ENCODE measurements at regions not wholly inside any gene's neighbourhood (a gene's known extent, or its start where the extent isn't known, plus 50 kb on each side); places are given as distances from the start of the nearest gene placed in this dataset.
A peak's percentile ranks its signal among the peaks of the same experiment; 100 is the strongest.

DNA sequence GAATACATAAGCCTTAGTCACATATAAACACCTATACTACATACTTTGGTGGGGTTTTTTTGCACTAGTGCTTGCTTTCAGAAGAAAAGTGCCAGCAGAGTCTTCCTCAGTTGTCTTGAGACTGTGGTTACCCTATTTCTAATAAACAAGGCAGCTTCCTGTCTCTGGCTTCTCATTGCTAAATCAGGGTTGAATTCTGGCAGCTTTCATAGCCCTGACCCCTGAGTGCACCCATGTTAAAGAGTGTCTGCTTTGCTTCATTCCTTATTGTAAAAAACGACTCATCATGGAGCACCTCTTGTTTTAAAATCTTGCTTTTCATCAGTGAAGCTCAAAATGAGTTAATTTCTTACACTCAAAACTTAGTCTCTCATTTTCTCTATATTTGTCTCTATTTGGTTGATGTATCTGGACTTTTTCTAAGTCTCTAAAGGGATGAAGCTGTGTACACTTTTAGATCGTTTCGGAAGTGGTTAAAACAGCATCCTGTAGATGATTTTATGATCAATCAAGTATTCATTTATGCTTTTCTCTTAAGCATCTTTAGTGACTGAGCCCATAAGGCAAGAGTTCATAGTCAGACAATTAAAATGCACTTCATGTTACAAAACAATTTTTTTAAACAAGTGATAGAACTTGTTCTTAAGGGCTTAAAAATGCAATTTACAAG is 72.1 kb downstream of the KLF12 start:
- ATAC-seq, result peak; percentile 67
- TF ChIP-seq, protein P1, sequence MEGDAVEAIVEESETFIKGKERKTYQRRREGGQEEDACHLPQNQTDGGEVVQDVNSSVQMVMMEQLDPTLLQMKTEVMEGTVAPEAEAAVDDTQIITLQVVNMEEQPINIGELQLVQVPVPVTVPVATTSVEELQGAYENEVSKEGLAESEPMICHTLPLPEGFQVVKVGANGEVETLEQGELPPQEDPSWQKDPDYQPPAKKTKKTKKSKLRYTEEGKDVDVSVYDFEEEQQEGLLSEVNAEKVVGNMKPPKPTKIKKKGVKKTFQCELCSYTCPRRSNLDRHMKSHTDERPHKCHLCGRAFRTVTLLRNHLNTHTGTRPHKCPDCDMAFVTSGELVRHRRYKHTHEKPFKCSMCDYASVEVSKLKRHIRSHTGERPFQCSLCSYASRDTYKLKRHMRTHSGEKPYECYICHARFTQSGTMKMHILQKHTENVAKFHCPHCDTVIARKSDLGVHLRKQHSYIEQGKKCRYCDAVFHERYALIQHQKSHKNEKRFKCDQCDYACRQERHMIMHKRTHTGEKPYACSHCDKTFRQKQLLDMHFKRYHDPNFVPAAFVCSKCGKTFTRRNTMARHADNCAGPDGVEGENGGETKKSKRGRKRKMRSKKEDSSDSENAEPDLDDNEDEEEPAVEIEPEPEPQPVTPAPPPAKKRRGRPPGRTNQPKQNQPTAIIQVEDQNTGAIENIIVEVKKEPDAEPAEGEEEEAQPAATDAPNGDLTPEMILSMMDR (IDR thresholded peaks at IDR 0.05), result no peak
- Mint-ChIP-seq H3K36me3 (ENCODE audit: low read depth) (peaks cover 23% of the 10 kb centered on the region), H3K4me3 (peak overlapping the region; percentile 56), H3K27ac (peak overlapping the region; percentile 80), H3K9me3 (peaks cover 3% of the 10 kb centered on the region), H3K27me3 (no peaks in the 10 kb centered on the region), H3K4me1 (ENCODE audit: low read depth) (peaks cover 82% of the 10 kb centered on the region)
- ChIA-PET POLR2A (interaction anchor here (0.6 to 1.5 kb wide), 4 partner anchors 13 to 72 kb away, joined by 3 to 7 read pairs (median 4); partner anchors contain the start of gene KLF12), CTCF (interaction anchor here (0.6 to 1.9 kb wide), 6 partner anchors 13 to 294 kb away, joined by 3 to 6 read pairs (median 4); no protein-coding TSS in a partner anchor)
- intact Hi-C loops (cut with micrococcal nuclease), result loop anchor here (5.0 kb wide), 1 partner anchor 70 kb away; the partner anchor contains the start of gene KLF12
- peak; percentile 43 for DNase-seq

DNA sequence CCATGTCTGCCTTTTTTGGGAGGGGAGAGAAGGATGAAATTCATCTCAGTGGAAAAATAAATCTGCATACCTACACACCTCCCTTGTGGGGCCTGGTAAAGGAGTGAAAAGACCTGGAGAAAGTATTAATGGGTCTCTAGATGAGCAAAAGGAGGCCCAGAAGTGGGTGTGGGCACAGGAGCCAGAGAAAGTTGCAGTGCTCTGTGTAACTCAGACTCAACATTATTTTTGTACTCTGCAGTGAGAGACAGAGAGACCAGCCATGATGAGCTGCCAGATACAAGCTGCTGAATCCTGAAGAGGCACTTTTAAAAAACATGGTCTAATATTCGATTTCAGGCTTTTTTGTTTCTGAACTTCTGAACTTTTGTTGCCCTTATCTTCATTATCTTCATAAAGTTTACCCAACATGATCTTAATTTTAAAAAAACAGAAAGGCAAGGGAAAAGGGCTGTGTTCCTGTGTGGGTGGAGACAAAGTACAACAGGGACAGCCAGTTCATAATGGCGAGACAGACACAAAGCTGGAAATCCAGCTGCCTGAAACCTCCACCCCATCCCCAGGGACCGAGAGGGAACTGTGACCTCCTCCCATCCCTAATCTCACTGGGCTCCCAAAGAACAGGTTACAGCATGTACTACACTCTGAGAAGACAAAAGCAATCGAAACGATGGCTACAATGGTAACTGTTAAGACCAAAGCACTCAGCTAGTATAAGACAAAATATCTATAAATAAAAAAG is 77.2 kb downstream of the KLF12 start:
- DNase-seq, result no peak
- Mint-ChIP-seq H3K4me3 (no peak overlapping the region), H3K9me3 (peaks cover 3% of the 10 kb centered on the region), H3K36me3 (ENCODE audit: low read depth) (peaks cover 24% of the 10 kb centered on the region), H3K27me3 (no peaks in the 10 kb centered on the region), H3K27ac (no peak overlapping the region), H3K4me1 (ENCODE audit: low read depth) (peaks cover 81% of the 10 kb centered on the region)
- POLR2A ChIA-PET, result interaction anchor here (1.0 kb wide), 1 partner anchor 9 kb away, joined by 5 read pairs; no protein-coding TSS in a partner anchor
- intact Hi-C loops (cut with micrococcal nuclease), result no loop called here
- ATAC-seq, result no peak
- TF ChIP-seq, protein P1 (IDR thresholded peaks at IDR 0.05), result no peak
- CTCF ChIA-PET, result interaction anchor here (0.7 to 1.7 kb wide), 4 partner anchors 9 to 230 kb away, joined by 3 to 5 read pairs (median 4); no protein-coding TSS in a partner anchor

DNA sequence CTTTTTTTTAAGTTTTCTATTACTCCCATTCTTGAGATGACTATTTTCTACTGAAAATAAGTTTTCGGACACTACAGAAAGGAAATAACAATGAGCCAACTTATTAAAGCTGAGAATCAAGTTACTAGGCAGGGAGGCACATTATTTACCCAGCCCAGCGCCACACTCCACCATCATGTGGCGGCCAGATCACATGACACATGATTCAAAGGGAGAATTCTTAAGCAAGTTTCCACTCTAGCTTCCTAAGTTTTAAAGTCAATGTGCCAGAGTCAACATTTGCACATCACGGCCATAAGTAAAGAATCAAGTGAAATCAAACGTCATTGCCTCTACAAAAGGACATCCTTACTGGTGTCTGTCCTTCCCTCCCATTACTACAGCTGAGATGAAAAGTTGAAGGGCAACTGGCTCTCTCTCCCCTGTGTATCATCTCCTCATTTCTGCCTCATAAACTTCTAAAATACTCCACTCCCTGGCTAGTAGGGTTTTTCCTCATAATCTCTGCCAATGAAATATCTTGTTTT is 81.7 kb downstream of the KLF12 start:
- Mint-ChIP-seq H3K9me3 (peaks cover 2% of the 10 kb centered on the region), H3K27ac (no peak overlapping the region), H3K4me3 (no peak overlapping the region), H3K4me1 (ENCODE audit: low read depth) (peaks cover 84% of the 10 kb centered on the region), H3K36me3 (ENCODE audit: low read depth) (peaks cover 20% of the 10 kb centered on the region), H3K27me3 (no peaks in the 10 kb centered on the region)
- intact Hi-C loops (cut with micrococcal nuclease), result no loop called here
- ATAC-seq (no peak), DNase-seq (peak; percentile 23)
- ChIA-PET POLR2A (interaction anchor here (1.5 kb wide), 1 partner anchor 11 kb away, joined by 3 read pairs; no protein-coding TSS in a partner anchor), CTCF (no interaction called here)
- TF ChIP-seq, protein P1 (IDR thresholded peaks at IDR 0.05), result no peak

DNA sequence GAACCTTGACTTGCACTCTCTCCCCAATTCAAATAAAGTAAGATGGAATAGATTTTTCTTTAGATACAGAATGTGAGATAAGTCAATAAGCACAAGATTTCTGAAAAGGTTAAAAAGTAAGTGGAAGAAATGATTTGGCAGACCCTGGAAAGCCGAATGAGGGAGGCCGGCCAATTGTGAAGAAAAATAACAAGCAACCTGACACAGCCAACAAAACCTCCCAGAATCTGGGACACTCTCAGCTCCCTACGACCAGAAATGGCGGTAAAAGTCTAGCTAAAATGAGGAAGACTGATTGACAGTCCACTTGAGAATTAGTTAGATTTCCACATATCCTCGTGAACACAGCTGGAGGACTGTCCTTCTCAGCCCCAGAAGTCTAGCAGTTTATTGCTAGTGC is 85.4 kb downstream of the KLF12 start:
- peaks cover 59% of the 10 kb centered on the region for H3K4me1 Mint-ChIP-seq (ENCODE audit: low read depth)
- no peak overlapping the region for H3K4me3 Mint-ChIP-seq
- POLR2A ChIA-PET, result interaction anchor here (1.8 kb wide), 1 partner anchor 12 kb away, joined by 5 read pairs; no protein-coding TSS in a partner anchor
- peaks cover 2% of the 10 kb centered on the region for H3K9me3 Mint-ChIP-seq
- DNase-seq (no peak), ATAC-seq (no peak)
- H3K27ac Mint-ChIP-seq, result no peak overlapping the region
- no peaks in the 10 kb centered on the region for H3K27me3 Mint-ChIP-seq
- intact Hi-C loops (cut with micrococcal nuclease), result no loop called here
- H3K36me3 Mint-ChIP-seq (ENCODE audit: low read depth), result peaks cover 27% of the 10 kb centered on the region
- CTCF ChIA-PET, result interaction anchor here (1.5 kb wide), 1 partner anchor 9 kb away, joined by 5 read pairs; no protein-coding TSS in a partner anchor
- TF ChIP-seq, protein P1 (IDR thresholded peaks at IDR 0.05), result no peak
